ENCODE measurements at regions not wholly inside any gene's neighbourhood (a gene's known extent, or its start where the extent isn't known, plus 50 kb on each side); places are given as distances from the start of the nearest gene placed in this dataset.

DNA sequence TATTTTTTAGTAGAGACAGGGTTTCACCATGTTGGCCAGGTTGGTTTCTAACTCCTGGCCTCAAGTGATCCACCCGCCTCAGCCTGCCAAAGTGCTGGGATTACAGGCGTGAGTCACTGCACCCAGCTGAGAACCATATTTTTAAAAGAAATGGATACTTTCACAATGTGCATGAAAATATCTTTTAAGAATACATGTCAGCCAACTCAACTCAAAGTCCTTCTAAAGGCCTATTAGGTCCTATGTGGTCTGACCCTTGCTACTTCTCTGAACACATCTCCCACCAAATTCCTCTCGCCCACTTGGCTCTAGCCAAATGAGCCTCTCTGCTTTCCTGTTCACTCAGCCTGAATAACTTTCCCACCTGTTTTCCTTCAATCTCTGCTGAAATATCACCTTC, 119.6 kb downstream of the MTX2 start:
- no peak for DNase-seq

DNA sequence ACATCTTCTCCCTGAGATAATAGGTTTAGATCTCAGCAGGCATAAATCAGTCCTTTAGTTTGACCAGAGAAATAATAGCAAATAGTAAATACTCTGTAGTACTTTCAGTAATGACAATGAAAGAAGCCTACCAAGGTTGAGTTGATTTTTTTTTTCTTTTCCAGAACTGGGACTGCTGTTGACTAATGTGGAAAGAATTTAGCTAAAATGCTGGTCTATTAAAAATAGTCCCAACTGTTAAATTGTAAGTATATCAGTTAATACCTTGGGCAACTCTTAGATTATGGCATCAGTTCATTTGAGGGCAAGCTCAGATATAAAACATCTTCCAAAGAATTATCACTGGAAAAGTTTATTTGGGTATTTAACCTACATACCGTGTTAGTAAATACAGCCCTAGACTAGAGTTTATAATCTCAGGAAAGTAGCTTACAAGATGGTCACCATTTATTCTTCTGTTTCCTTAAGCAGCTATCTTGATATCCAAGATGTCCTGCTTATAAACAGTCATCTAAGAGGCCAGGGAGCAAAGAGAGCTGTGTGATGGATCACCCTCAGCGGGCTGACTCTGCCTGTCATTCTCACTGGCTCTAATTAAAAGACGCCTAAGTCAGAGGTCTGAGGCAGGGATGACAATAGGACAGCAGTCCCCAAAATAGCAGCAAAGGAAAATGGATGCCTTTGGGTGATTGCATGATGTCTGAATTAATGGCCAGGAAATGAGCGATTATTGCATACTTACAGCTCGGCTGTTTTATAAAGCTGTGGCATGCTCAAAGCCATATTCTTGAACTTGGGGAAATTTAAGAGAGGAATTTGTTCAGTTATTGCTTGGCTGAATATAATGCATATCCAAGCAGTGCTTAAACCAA, 121.3 kb downstream of the MTX2 start:
- no peak for DNase-seq

DNA sequence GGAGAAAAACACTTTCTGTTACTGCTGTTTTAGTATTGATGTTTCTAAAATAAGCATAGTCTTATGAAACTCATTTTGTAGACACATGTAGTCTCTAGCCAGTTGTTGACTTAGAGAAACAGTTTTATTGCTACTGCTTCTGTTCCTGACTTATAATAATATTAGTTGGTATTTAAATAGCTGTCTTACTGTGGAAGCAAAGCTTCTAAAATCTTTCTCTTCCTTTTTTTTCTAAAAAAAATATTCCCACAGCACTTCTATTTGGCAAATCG, 121.8 kb downstream of the MTX2 start:
- no peak for DNase-seq

DNA sequence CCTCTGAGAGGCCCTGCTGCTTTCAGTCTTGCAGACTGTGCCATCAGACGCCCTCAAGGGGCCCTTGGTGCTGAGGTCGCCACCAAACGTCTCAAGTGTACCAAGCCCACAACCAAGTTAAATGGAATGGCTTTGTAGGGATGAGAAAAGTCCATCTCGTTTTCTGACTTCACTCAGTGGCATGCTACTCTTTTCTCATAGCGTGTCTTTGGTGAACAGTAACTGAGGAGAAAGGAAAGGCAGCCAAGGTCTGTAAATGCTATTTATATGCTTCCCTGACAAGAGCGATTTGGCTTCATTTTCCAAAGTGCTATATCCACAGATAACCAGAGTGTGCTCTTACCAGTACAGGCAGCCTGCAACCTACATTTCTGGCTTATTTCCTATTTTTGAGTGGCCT, 123.0 kb downstream of the MTX2 start:
- no peak for DNase-seq

DNA sequence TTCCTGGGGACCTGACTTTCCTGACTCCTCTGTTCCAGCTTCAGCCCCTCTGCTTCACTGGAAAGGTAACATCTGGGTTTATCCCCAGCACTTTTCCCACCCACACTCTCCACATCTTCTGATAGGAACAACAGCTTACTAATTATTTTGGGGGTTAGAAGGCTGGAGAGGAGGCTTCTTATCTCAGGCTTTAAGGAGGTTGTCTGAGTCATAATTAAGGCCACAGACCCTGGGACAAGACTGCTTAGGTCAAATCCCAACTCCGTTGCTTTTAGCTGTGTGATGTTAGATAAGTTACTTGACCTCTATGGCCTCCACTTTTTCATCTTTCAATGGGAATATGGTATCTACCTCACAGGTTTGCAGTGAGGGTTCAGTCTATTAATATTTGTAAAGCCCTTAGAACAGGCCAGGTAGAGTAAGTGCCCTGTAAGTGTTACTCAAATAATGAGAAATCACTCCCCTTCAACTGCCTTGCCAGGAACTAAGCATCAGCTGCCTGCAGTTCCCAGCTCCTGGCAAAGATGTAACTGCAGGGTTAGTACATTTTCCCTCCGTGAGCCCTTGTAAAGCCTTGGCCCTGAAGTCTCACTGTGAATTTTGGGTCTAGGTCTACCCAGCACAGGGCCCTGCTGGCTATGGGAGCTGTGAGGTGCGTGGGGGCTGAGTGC, 123.6 kb downstream of the MTX2 start:
- DNase-seq: no peak

DNA sequence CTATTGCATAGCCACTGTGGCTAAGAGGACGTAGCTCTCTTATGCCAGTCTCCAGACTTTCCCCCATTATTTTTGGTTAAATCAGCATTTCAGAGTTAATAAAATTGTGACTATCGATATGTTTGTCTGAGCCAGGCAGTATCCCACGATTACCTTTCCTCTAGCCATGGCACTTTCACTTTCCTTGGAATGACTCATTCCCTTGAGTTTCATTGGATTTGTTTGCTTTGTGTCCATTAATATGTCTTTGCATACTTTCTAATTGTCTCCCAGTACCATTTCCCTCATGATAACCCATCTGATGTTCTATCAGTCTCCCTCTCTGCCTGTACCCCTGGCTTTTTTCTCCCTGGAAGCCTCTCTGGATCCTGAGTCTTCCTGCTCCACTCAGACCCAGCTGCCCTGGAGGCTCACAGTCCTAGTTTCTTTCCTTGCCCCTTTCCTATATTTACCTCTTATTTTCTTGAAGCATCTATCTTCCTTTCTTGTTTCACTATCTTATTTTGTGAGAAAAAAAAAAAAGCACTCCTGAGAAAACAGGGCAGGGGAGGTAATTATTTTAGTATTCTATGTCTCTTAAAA, 126.1 kb downstream of the MTX2 start:
- no peak for DNase-seq

DNA sequence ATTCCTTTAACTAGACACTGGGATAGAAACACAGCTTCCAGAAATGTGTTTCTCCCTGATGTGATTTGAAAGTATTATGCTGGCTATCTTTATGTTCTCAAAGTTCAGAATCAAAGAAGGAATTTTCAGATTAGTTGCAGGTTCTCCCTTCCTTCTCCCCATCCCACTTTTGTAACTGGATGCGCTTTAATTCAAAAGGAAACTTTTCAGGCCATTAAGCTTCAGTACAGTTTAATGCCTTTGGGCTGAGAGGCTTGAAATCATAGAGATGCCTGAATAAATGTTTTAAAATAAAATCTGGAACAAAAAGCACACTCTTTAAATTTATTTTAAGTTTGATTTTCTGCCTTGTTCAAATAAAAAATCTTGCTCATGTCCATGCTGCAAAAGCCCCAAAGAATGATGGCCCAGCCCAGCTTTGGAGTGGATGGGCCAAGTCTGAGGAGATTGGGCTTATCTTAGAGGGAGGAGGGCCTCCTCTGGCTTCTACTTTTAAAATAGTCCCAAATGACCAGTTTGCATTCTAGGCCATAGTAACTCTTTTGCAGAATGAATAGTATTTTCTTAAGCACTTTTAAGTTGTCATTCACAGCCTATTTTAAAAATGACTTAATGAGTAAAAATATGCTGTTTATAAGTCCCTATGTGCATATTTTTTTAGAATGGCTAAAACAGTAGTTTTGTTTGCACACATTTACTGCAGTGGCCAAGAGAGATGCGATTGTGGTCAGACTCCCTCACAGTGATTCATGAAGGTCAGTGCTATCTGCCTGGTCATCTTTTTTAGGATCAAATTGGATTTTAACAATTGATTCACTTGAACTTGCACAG, 129.2 kb downstream of the MTX2 start:
- DNase-seq: no peak

DNA sequence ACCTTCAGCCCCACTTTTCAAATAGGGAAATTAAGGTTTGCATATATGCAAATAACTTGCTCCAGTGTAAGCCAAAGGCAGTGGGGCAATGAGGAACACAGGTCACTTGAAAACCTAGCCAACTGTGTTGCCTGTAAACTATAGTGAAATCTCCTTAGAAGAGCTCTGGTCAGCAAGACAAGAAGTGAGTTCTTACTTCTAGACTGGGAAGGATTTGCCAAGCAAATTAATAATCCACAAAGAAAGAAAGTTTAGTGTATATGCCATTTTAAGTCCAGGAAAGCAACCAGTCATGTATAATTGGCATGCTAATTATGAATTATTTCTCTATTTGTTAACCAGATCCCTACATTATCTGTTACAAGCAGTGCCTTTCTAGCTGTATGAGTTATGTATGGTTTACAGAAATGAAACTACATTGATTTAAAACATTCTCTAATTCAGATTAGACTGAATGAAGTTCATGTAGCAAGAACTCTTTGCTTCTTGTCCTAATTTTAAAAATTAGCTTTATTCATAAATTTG, 129.9 kb downstream of the MTX2 start:
- no peak for DNase-seq

DNA sequence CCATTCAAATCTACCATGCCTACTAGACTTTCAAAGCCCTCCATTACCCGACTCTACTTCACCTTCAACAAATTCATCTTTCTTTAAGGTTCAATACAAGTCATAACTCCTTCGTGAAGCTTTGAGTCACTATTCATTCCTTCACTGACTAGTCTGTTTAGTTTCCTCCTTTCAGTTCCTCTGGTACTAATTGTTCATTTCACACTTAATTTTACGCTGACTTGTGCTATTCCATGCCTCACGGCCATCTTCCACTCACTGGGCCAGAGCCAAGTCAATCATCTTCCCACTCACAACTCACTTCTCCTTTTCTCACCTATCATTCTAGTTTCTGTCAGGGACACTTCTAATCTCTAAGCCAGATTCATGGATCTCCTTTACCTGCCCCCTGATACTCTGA, 136.2 kb downstream of the MTX2 start:
- no peak for DNase-seq

DNA sequence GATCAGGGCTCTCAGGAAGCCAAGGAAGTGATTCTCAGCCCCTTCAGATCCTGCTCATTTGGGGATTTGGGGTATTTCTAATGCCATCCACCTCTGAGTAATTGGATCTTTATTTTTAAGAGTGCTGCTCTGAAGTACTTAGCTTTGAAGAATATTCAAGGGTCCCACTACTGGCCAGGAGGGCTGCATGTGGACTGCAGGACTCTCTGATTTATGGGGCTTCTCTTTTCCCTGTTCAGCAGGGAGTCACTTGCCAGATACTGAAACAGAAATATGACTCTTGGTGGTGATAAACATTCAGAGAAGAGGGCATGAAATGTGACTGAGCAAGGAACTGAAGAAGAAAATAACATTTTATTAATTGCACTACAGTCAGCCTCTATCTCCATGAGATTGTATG, 138.5 kb downstream of the MTX2 start:
- DNase-seq: no peak

DNA sequence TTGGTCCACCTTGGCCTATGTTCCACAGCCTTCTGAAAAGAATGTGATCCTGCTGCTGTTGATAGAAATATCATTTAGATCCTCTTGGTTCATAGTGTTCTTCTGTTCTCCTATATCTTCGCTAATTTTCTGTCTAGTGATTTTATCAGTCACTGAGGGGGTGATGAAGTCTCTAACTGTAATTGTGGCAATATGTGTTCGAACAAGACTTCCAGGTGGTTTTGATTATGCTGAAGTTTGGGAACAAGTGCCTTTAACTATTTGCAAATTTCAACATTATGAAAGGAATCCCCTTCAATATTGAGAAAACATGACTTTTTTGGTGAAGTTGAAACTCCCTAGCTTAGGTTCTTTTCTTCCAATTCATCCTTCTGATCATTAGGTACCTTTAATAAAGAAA, 140.4 kb downstream of the MTX2 start:
- DNase-seq: no peak

DNA sequence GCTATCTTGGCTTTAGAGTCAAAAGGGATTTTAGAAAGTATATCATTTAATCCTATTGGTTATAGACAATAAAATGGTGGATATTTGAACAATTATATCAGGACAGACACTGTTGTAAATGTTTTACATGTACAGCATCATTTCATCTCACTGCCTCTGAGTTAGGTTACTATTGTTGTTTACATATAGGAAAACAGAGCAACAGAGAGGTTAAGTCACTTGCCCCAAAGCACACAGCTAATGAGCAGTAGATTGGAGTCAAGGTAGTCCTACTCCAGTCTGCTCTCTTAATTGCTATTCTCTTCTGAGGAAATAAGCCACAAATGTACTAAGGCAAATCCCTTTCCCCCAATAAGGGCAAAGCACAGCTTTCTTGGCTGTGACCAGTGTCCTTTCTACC, 142.9 kb downstream of the MTX2 start:
- no peak for DNase-seq

DNA sequence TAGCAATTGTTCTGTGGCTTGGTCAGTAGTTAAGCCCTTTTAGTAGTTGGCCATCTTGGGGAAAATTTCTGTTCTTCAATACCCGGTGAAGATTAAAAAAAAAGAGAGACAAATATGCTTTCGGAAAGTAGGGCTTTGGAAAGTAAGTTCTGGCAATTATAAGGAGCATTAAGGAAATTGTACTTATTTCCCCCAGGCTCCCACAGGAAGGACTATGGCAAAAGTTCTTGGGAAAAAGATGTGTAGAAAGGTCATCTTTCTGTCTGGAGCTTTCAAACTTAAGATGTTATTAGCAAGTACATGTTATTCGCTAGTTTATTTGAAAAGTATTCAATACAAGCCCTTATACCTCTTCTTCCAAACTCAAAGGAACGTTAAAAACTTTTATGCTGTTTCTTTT, 144.5 kb downstream of the MTX2 start:
- DNase-seq: no peak

DNA sequence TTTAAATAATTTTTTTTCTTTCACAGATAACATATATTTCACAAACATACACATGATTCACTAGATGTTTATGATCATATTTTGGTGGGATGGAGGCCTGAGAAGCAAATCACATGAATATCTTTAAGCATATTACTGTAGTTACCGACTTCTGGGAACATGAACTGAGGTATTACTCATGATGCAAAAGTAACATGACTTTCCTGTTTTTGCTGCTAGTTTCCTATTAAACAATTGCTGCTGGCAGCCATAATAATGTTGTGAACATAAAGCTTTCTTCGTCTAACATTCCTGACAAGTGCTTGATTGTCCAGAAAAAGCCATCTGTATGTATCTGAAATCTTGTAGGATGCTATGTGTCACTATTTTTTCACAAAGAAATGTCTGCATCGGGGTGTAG, 145.4 kb downstream of the MTX2 start:
- DNase-seq: no peak

DNA sequence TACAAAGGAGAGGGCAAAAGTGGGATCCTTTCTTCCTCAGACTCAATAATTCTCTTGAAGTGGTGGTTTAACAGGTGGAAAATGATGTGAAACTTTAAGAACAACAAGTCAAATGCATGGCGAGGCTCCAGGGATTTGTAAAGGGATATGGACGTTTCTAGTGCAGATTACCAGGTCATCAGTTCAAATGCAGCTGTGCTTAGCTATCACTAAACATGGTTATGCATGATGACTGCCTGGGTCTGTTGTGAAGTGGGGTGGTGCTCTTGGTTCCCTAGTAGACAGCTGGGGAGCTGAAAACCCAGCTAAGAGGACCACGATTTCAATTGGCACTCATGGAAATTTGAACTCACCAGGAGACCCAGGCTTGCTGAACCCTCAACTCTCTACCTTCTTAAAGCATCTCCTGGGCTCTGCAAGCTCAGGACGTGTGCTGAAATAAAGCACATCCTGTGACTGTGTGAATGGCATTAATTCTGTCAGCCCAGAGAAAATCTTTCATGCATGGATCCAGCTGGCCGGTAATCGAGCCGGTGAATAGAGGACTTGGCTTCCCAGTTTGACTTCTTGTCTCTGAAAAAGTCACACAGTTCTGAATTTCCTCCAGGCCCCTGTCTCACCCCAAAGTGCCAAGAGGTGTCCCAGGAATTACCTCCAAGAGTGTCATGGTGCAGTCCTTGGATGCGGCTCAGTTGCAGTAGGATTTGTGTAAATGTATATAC, 146.1 kb downstream of the MTX2 start:
- DNase-seq: no peak

DNA sequence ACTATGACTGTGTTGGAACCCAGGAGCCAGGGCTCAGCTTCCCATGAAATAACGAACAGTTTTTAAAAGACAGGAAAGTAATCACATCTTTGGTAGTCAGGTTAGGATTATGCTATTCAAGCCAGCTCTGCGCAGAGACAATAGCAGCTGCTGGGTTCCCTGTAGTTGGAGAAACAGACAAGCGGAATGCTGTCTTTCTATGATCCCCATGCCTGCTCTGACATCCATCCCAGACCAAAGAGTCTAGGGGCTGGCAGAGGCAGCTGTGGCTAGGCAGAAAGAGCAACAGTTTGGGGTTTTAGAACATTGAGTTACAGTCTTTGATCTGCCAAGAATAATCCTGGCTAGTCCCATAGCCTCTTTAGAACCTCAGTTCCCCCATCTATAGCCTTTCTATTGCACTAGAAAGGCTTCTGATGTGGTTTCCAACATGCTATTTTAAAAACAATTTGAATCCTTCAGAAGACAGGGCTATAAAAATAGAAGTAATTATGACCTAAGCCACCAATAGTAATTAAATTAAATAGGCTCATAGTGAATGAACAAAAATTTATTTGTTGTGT, 146.8 kb downstream of the MTX2 start:
- DNase-seq: no peak

DNA sequence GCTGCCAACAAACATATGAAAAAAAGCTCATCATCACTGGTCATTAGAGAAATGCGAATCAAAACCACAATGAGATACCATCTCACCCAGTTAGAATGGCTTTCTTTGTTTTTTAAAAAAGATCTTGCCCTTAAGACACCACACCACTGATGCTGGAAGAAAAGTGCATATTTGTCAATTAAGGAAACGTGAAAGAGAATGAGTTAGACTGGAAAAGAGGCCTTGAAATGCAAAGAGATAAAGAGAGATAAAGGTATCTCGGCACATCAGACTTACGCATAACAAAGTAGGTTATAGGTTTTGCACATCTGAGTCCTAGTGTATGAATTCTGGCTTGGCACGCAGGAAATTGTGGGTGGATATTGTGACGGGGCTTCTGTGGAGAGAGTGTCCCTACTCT, 149.5 kb downstream of the MTX2 start:
- no peak for DNase-seq

DNA sequence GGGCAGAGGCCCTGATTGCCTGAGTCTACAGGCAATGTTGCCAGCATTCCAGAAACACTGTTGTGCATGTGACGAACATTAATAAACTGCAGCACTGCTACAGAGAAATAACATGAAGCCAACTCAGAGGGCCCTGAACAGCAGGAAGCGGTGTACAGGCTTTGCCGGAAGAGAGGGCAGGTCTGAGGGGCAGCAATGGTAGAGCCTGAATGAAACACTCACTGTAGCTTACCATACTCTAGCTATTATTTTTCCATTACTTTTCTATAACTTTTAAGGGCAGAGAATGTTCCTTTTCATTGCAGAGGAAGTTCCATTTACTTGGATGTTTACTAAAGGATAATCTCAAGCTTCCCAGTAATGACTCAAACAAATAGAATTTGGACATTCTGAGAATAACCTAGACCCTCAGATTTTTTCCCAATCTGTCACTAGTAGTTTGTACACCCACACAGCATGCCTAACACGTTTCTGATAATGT, 150.4 kb downstream of the MTX2 start:
- no peak for DNase-seq

DNA sequence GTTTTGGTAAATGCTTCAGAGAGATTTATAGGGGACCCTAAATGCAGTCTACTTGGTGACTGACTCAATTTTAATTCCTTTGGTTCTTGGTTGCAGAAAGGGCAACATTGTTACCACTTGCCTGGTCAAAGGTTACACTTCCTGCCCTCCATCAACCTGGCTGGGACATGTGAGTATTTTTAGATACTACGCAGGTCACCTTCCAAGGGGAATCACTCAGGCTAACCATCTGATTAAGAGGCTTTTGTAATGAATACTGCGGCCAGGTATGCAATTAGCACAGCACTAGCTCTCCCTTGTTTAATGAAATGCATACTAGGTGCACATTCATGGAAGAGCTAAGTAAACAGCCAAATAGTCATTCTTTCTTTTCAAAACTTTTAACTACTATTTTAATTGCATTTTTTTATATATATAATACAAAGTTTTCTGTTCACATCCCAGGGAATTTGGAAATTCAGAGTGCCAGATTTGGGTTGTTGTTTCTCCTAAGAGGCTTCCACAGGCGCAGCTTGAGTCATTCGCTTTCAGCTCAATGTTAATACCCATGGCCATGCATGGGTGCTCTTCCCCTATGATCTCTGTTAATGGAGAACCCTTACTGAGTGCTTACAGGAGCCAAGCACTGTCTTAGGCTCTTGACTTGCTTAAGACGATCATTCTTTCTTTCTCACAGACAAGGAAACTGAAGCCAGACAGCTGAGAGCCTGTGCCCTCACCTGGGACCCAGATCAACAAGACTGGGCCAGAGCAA, 152.2 kb downstream of the MTX2 start:
- no peak for DNase-seq

DNA sequence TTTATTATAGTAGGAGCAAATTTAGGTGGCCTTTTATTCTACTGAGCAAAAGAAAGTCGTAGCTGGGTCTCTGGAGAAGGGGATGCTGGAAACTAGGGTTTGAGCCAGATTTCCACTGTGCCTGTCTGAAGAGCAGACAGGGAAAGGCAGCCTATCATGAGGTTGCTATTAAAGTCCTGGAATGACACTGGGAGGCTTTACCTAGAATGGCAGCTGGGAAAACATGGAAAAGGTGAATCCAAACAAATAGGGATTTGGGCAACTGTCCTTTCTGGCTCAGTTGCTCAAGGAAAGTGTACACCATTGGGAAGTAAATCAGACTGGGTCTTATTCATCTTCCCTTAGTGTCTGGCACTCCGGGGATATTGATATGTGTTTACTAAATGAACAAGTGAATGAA, 154.6 kb downstream of the MTX2 start:
- no peak for DNase-seq

DNA sequence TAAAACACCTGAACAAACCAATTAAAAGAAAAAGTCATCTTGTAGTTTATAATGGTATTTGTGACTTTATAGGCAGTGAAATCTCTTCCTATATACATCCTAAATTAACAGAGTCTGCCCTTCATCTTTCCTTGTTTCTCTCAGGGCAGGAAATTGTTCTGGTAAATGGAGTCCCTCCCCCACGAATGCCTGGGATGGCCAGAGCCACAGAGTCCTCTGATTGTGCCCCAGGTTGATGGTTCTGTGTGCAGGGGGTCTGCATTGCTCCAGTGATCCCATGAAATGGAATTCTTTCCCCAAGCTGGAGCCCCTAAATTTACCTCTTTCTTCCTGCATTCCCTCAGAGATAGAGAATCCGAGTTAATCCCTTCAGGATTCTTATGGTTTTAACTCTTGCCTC, 155.5 kb downstream of the MTX2 start:
- DNase-seq: no peak
